Activated CD4-positive, alpha-beta T cell treated with anti-CD3 and anti-CD28 coated beads, Interleukin-2, Interleukin-4, amounts not matched to agents 100 ng/mL and 50 ng/mL, durations not matched to agents 16 hours and 8 hours (primary cell): ENCODE measurements at regions not wholly inside any gene's neighbourhood (a gene's known extent, or its start where the extent isn't known, plus 50 kb on each side); places are given as distances from the start of the nearest gene placed in this dataset.

ENCODE experiments used
- DNase-seq: peaks from one replicate; pipeline ENCODE4 v3.0.0-alpha.2; 2020; ENCODE audit warnings: low spot score

DNA sequence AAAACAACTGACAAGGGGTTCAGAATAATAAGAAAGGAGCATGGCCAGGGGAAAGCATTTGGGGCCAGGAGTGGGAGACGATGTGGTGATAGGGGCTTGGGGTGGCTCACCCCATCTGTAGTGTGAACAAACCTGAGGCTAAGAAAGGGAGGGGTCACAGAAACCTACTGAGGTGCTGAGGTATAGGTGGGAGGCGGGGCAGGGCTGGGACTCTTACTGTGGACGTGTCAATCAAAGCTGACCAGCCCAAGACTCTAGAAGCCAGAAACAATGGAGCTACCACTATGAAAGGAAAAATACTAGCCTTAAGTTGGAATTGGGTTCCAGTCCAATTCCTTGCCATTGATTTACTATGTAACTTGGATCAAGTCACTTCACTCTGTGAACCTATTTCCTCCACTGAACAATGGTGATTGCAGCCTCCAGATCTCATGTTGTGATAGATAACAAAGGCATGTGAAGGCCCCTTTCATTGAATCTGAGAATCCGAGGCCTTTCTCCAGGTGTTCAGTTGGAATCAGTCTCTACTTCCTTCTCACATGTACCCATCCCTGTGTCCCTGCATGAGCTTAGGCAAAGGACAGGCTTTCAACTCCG, 260.9 kb upstream of the HES1 start:
- no peak for DNase-seq

DNA sequence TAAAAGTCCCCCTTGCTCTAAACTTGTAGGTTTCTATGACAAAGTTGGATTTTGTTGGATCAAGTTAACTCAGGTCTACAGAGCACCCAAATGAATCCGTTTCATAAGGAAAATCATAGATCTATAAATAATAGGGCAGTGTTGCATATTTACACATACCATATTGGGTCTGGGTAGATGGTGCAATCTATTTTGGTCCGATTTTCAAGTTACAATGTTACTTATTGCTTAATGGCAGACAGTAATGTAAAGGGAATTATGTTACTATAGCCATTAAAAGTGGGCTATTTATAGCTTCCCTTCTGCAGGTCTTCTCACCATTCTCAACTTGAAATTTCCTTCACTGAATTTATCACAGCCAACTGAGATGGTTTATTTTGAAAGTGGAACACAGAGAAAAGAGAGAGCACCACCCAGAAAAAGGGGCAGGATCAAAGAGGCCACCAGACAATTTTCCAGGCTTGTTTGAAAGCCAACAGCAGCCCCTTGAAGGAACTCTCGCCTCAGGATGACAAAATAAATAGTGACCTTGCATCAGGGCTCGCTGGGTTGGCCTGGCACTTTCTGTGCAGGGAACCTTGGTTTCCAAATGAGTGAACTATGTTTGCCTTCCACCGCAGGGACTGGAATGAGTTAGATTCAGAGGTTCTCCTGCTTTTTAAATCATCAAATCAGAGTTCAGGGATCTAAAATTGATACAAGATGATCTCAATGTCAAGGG, 260.2 kb upstream of the HES1 start:
- peak; percentile 6 for DNase-seq

DNA sequence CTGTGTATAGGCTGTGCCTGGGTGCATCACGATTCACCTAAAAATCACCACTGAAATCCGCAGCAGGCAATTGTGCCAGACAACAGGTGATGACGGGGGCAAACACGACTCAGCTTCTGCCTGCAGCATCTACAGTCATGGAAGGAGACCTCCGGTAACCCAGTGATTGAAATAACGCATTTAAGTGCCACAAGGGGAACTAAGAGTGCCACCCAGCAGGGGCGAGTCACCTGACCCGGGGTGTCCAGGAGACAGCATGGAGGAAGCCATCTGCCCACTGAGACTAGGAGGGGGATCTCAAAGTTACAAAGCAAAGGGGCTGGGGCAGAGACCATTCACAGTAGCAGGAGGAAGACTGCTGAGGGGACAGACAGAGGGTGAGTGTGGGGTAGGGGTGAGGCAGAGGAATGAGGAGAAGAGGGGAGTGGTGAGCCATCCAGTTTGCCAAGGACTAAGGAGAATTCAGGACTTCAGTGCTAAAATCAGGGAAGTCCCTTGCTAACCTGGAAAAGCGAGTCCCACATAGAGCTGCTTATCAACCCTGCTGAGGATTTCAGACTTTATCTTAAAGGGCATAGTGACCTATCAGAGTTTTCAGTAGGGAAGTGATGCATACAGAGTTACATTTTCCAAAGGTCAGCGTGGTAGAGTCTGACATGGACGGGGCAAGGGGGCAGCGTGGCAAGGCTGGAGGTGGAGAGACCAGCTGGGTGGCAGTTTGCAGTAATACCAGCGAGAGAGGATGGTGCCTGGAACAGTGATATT, 256.7 kb upstream of the HES1 start:
- DNase-seq, result no peak

DNA sequence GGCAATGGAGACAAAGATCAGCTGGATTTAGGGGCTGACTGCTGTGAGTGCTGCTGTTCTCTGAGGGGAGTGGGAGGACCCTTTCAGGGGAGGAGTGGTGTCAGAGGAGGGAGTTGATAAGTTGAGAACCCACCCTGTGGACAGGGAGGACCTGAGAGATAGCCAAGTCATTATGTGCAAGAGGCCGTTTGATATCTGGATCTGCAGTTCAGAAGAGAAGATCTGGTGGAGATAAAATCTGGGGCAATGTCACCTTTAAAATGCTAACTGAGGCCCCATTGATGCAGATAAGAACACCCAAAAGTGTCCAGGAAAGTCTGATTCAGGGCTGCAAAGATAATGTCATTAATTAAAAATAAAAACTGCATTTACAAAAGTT, 256.1 kb upstream of the HES1 start:
- no peak for DNase-seq

DNA sequence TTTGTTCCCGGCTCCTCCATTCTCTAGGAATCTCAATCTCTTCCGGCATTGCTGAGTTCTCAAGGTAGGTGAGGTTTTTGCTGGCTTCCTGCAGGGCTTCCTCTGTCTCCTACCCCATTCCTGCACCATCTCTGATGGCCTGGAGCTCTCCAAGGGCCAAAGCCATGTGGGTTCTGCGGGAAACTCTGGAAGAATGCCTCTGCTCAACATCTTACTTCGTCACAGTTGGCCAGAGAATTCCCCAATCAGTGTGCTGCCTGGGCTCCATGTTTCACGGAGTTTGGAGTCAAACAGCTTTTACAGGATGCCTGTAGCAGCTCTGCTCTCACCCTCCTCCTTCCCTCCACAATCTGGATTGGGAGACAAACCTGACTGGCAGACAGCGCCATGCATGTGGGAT, 253.9 kb upstream of the HES1 start:
- no peak for DNase-seq

DNA sequence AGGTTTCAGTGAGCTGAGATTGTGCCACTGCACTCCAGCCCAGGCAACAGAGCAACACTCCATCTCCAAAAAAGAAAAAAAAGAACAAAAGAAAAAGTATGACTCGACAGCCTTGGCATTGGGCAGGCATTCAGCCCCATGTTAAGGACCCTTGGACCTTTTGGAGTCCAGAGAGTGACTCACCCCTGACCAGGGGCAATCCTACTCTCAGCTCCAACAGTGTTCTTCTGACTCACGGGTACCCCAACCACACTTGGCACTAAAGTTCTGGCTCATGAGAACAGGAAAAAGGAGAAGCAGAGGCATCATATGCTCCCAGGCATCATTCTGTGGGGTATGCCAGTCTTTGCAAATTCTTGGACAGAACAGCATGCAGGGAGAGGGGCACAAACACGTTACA, 252.4 kb upstream of the HES1 start:
- no peak for DNase-seq

DNA sequence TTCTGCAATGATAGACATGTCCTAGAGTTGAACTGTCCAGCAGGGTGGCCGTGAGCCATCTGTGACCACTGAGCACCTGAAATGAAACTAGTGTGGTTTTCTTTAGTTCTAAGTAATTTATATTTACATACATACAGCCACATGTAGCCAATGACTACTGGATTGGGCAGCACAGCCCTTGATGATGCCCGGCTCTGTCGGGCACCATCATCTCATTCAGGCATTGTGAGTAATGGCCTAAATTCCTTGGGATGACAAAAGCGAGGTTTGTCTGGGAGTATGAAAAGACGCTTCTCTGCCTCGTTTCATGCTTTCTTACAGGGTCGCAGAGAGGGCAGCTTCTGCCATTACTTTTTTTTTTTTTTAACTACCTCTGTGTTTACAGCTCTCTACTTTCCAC, 251.9 kb upstream of the HES1 start:
- DNase-seq, result no peak

DNA sequence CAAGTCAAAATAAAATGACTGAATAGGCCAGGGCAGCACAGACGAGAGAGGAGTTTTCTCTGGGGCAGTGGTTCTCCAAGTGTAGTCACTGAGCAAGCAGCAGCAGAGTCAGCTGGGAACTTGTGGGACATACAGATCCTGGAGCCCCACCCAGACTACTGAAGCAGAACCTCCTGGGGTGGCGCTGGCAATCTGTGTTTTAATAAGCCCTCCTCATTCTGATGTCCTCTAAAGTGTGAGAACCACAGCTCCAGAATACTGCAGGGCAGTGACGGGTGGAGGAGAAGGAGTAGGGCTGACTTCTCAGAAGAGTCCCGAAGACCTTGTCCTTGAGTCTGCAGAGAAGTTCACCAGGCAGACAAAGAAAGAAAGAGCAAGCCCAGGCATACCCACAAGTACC, 251.3 kb upstream of the HES1 start:
- DNase-seq, result no peak

DNA sequence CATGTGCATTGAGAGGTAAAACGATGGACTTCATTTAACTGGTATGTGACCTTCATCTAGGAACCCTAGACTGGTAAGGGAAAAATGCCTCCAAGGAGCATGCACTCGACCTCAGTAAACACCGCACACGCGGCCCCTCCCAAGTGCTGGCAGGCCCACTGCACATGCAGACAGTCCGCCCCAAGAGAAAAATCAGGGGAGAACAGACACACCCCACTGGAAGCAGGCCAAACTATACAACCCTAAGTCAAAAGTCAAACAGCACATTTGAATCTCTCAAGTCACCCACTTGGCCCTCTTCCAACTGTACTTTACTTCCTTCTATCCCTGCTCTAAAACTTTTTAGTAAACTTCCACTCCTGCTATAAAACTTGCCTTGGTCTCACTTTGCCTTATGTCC, 250.1 kb upstream of the HES1 start:
- DNase-seq, result no peak

DNA sequence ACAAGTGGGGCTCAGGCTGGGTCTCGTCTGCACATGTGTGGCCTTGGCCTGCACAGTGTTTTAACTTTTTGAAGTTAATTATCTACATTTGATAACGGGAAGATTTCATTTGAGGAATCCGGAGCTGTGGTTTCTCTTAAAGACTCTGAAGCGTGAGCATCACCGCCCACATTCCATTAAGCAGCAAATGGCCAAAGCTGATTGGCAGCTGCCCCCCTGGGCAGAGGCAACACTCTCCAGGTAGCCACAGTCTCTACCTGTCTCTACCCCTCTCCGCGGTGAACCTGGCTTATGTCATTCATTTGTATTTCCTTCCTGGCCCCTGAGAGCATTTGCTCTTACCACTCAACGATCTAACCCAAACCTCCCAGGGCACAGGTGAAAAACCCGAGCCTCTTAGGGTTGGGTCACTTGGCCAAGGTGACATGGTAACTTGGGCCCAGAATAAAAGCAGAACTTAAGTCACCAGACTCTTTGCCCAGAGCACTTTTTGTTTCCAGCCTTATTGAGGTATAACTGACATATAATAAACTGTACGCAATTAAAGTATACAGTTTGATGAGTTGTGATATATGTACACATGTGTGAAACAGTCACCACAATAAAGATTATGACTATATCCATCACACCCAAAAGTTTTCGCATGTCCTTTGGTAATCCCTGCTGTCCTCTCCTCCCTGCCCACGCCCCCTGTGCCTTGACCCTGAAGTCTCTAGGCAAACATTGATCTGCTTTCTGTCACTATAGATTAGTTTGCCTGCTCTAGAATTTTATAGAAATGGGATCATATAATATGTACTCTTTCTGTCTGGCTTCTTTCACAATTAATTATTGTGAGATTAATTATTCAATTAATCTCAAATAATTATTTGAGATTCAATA, 245.7 kb upstream of the HES1 start:
- DNase-seq, result no peak

DNA sequence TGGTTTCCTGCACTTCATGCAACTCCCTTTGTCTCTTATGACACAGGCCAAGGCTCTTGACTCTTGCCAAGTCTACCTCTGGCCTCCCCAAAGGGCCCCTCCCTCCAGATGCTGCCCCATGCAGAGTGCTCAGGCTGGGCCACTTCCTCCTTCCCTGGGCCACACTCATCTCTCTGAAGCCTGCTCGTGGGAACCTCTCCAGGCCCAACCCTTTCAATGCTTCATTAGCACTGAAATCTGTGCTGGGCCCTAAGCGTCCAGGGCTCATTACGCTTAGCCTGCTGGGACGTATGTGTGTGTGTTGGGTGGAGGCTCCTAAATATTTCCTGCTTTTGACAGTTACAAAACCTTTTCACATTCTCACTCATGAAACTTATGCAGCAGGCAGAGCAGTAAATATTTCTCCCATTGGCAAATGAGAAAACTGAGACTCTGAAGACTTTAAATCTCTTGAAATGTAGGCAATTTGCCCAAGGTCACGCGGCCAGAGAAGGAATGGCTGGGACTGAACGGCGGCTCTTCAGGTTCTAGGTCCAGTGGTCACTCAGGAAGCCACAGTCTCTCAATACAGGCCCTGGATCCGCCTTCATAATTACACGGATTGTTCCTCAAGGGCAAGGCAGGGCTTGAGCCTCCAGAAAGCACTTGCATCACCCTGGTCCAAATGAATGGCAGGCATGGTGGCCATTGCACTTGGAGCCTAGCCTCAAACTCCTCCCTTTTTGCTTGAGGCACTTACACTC, 241.7 kb upstream of the HES1 start:
- DNase-seq, result no peak

DNA sequence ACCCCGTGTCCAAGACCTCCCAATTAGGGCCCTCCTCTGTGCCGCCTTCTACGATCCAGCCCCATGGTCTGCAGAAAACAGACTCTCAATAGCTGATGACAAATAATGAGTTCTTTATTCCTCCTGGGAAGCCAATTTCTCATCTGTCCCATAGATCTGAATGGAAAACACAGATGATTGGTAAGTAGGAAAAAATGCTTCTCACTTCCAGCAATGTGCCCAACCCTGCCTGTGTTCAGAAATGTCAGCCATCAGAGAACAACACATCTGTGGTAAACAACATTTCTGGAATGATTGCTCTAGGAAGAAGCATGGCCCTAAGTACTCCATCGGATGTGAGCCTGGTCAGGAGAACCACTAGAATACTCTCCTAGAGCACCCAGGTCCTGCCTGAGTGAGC, 240.5 kb upstream of the HES1 start:
- DNase-seq, result no peak

DNA sequence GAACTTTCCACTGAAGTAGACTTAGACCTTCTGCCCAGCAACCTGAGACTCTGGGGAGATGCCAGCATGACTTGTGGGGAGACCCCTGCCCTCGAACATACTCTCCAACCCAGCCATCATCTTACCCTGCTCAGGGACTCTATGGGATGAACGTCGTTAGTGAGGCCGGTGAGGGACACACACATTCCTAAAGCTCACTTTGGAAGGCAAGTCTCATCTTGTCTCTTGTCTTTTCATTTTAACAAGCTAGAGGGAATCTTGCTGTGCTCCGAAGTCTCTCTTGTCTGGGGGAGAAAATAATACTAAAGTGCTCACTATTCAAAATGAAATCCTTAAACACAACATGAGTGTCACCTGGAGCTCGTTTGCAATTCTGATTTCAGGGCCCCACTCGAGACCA, 239.5 kb upstream of the HES1 start:
- no peak for DNase-seq

DNA sequence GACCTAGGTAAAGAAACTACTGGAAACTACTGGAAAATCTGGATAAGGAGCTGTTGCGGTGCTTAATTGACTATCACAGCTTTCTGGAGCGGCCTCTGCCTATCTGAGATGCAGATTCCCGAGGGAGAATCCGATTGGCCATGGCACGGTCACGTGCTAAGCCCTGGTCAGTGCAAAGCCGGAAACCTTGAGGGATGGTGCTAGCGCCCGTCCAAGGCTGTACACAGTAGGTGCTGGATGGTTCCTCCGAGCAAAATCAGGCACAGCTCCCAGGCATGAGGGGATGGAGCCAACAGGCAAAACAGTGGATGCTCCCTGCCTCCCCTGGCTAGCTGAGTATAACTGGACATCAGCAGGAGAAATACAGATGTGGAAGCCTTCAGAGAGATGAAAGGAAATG, 238.7 kb upstream of the HES1 start:
- DNase-seq, result no peak

DNA sequence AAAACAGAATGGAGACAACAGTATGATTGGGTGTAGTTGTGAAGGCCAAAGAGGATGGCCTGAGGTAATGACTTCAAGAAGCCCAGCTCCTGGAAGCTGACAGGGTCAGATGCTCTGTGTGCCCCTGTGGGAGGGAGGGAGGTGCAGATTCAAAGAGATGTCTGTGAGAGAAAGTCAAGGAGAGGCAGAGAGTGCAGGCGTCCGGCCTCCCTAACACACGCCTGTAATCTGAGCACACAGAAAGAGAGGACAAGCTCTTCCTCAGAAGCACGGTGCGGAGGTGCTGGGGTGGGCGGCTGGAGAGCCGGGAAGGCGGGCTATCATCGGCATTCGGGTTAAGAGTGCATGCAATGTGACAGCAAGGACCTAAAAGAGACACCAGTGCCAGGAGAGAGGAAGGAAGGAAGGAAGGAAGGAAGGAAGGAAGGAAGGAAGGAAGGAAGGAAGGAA, 238.2 kb upstream of the HES1 start:
- DNase-seq, result no peak

DNA sequence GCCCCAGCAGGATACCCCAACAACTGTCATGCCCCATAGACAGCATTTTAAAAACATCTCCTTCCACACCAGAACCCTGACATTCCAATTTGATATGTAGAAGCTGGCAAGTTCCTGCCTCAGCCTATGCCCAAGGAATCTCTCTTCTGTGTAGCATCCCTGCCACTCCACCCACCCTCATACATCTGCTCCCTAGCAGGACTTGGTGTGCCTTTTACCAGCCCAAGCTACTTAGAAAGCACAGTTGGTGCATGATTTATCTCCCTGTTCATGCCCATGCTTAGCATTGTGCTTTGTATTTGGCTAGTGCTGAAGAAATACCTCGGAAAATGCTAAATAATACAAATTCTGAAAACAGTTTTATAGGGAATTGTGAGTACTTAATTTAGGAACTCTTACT, 236.9 kb upstream of the HES1 start:
- no peak for DNase-seq

DNA sequence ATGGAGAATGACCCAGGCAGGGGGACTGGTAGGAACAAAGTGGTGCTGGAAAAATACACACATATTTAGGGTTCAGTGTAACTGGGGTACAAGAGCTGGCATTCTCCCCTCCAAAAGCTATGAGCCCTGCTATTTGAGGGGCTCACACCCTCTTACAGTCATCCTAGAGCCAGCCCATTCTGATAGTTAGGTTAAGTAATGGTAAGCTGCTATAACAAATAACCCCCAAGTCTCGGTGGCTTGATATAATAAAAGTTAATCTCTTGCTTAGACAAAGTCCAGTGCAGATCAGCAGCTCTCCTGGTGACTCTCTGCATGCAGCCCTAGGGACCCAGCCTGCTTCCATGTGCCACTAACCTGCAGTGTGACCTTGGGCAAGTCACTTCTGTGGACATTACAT, 234.9 kb upstream of the HES1 start:
- DNase-seq, result no peak

DNA sequence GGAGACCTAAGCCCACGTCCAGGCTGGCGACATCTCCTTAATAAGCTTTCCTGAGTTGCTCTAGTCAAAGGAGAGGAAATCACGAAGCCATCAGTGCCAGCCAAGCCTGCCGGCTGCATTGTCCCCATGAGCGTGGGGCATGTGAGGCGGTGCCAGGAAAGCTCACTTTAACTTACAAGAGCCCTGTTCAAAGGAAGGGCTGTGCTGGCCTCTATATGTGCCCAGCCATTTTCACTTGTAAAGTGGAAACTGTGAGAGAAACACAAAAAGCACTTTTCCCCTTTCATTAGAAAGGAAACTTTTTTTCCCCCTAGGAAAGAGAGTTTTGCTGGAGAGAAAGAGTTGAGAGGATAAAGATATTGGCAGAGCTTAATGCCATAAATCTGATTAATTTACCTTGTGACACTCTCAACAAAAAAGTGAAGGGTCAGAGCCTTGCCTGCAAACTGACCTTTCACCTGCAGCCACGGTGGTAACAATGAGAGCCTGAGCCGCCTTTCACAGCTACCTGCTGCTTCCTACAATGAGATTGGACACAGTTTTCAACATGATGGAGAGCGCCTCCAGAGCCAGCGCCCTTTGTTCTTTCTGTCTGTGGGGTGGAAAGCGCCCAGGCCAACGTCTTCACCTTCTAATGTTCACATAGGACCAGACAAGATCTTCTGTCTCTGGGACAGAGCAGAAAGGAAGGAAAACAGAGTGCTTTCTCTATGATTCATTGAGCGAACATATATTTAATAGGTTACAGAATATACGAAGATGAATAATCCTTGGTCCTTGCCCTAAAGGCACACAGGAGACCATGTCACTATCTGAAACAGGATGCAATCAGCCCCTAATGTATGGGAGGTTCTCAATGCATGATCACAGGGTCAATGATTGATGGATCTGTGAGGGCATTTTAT, 233.1 kb upstream of the HES1 start:
- no peak for DNase-seq

DNA sequence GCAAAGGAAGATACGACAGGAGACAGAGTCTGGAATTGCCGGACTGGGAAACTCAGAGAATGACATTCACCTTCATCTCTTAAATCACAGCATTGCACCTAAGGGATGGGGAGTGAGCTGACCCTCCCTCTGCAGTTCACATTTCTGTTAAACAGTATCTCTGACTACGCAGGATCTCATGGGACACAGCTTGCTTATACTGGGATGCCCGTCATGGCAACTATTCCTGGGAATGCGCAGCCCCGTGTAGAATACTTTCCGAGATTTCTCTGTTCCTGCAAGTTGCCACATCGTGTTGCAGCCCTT, 232.5 kb upstream of the HES1 start:
- DNase-seq, result no peak

DNA sequence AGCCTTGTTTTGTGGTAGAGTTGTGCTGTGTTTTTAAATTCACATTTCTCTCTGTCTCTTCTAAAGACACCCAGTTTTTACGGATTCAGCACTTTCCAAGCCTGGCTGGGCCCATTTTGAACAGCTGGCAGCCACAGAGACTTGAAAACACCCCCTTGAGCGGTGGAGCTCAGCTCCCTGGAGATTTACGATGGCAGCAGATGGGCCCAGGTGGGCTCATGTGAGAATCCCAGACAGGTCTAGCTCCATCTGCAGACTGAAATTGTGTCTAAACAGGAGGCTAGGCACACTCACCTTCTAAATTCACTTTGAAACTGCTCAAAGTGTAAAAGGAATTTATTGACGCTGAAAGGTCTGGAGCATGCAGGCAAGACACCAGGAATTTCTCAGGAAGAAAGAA, 232.0 kb upstream of the HES1 start:
- DNase-seq, result no peak
